DMS153 treated with DMSO at 0.1 percent for 48 hours (cell line): ENCODE measurements at regions not wholly inside any gene's neighbourhood (a gene's known extent, or its start where the extent isn't known, plus 50 kb on each side); places are given as distances from the start of the nearest gene placed in this dataset.
A peak's percentile ranks its signal among the peaks of the same experiment; 100 is the strongest.

Source experiments
- DNase-seq: peaks from one replicate; lab custom pipeline; 2025; ENCODE audit not compliant: unreplicated experiment; lab: John Stamatoyannopoulos, UW

DNA sequence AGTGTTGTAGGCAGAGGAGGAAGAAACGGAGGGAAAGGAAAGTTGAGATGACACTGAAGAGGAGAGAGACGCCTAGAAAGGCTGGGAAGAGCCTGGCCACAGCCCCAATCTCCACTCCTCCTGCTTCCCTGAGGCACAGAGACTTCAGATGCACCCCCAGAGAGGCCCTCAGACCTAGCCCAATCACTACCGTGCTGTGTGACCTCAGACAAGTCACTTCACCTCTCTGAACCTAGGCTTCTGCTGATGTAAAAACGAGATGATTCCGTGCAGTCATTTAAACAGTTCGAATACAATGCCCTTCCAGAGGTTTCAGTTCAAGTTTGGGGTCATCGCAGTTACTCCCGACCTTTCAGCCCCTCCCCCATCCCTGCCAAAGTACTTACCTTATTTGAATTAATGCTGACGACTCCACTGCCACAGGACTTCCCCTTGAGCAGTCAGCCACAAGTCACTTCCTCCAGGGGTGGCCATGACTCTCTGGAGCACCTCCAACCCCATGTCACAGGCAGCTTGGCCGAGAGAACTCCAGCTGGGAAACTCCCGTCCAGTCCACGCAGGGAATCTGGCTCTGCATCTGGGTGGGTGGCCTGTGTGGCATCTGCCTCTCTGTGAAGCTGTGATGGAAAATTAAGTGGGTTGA, 105.2 kb upstream of the ID2 start:
- DNase-seq = no peak

DNA sequence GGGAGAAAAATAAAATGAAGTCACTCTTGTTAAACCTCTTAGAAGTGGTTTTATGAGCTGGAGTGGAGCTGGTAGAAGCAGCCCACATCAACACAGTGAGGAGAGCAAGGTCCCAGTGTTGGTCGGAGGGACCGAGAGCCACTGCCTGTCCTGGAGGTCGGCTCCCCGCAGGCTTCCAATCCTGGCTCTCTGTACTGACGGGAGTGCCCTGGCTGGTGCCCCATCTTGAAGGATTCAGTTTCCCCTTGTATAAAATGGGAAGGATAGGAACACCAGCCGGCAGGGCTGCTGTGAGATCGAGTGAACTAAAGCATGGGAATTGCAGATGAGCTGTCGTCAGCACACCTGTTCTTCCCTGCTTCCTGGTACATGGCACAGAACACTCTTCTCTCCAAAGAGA, 104.3 kb upstream of the ID2 start:
- DNase-seq = no peak

DNA sequence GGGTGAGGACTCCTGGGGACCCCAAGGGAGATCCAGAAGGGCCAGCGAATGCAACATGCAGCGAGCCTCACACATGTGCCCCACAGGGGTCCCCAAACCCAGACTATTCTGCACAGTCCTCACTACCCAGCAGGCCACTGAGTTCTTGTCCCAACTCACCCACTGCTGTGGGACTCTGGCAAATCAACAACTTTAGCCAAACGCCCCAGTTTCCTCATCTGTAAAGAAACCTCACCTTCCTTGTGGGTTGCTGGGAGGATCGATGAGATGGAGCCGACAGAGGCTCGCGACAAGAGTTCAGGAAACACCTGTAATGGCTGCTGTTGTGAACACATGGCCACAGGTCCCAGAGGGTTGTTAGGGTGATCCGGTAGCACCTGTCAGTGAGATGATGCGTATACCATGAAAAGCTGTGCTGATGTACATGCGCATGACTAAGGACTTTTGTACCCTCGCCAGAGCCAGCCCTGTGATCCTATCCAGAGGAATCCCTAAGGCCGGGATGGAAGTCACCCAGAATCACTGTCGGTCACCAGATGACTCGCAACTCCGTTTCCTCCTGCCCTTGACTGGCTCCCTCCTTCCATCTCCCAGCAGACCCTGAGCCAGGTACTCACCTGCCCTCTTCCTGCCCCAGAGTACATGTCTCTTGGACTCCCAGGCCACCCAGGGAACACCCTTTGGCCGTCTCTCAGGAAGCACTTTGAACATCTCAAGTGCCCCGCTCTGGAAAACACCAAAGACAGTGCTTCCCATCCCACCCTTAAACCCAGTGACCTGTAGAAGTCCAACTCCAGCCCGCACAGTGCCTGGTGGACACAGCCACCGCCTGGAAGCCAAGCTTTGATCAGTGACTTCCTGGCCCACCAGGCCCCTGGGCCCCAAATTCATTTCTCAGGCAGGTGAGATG, 103.3 kb upstream of the ID2 start:
- DNase-seq = no peak

DNA sequence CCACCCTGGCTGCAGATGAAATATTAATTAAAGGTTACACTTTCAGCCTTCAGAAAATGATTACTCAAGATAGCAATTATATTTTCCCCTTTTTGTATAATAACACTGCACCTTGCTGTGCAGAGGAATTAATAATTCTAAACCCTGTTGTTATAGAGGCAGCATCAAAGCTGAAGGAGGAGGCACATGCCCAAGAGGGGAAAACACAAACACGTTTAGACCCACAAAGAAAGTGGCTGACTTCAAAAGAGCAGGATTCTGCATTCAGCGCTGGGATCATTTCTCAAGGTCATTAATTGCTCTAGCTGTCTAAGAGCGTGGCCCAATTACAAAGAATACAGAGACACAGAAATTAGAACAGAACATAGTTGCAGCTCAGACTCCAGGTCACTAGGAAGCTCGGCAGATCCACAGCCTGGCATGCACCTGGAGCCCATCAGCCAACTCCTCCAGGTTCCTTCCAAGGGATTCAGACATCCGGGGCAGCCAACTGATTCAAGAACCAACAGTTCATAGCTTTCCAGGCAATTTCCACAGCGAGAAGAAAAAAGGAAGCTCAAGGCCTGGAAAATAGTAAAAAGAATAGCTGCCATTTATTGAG, 102.3 kb upstream of the ID2 start:
- DNase-seq = no peak

DNA sequence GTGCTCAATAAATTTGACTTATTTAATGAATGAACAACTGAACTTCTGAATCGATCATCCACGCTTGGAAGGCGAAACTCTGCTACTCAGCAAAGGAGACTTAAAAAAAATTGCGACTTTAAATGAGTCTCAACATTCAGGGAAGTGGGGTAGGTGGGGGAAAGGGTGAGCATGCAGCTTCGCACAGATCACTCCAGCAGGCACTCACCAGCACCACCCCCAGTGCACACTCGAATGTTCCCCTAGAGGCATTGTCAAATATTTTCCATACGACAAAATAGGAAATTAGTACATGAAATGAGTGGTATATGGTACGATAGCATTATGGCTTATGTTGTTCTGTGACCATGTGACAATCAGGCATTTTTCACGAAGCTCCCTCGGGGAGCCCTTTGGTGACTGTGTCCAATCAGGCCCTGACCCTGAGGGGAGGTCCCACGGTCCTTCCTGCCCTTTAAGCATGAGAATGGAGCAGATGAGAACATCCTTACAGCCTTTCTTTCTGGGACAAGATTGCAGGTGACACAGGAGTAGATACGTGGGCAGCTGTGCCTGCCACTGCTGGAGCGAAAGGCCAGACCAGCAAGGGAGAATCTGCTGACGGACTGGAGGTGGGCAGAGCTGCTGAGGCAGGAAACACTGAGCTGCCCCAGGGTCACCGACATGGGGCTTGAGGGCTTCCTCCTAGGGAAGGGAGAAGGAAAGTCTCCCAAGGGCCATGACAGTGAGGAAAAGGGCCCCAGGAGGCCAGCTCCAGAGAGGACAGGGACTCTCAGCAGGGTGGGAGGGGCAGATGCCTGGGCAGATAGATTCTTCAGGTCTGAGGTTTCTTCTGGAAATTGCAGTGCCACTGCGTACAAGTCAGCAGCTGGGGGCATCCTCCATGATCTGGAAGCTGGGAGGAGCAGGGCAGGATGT, 101.3 kb upstream of the ID2 start:
- DNase-seq = no peak

DNA sequence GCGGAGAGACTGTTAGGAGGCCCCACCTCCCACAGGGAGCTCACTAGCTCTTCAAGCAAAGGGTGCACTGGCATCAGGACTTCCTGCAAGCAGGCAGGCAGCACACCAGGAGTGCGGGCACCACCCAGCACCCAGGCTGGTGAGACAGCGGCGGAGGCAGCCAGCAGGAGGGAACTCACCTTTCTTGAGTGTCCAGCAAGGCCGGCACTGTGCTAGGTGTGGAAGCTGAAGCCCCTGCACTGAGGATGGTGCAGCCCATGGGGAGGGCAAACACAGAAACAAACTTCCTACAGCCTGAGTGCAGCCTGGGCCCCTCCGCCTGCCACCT, 100.7 kb upstream of the ID2 start:
- DNase-seq = peak; percentile 70

DNA sequence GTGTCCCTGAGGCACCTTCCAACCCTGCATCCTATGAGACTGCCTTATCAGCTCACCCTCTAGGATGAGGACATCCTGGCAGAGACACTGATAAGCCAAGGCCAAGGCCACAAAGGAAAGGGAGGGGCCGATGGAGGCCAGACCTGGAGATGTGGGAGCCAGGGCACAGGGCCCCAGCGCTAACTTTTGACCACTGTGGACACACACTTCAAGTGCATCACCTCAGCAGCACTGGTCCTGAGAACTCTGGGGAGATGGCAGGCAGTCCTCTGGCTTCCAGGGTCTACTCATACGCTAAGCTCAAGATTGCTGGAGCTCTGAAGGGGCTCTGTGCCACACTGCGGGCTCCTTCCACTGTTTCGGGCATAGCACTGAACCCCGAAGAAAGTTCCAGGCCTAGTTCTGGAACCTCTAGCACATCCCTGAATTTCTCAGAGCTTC, 100.2 kb upstream of the ID2 start:
- no peak for DNase-seq

DNA sequence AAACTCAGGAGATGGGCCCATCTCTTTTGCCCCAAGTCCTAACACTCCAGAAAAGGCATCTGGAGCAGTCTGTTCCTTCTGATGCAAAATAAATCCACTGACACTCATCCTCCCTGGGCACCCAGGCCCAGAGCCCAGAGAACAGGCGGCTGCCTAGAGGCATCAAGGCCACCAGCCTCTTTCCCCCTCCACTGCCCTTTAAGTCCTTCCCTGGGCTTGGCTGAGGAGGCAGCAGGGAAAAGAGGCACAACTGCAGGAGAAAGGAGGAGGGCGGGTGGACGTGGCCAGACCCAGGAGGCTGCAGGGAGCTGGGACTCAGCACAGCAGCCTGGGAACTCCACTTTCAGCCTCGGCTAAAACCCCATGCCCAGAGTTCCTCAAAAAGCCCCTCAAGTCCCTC, 99.7 kb upstream of the ID2 start:
- DNase-seq = no peak

DNA sequence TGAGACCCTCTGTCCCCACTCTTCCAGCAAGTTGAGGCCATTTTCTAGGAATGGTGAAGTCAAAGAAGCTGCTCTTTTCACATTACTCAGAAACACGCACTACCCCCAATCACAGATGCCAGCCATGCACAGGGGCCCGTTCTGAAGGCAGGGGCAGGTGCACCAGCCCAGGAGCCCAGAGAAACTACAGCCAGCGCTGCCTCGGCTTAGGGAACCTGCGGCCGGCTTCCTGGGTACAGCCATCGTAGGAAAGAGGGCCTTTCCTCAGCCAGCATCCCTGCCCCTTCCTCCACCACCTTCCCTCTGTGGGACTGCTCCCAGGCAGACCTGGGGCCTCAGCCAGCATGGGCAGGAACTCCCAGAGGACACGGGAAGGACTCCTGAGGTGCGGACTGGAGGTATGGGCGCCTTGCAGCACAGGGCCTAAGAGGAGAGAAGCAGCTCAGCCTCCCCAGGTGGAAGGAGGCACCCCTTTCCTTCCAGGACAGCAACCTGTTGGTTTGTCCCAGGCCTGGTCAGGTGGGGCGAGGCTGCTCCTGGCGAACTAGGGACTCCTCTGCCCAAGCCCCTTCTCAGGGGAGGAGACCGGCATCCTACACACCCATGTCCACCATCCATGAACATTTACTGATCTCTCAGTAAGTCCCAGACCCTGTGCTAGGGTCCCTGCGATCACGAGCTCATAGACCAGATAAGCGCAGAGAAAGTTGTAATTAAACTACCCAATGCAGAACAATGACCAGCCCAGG, 99.0 kb upstream of the ID2 start:
- DNase-seq = no peak

DNA sequence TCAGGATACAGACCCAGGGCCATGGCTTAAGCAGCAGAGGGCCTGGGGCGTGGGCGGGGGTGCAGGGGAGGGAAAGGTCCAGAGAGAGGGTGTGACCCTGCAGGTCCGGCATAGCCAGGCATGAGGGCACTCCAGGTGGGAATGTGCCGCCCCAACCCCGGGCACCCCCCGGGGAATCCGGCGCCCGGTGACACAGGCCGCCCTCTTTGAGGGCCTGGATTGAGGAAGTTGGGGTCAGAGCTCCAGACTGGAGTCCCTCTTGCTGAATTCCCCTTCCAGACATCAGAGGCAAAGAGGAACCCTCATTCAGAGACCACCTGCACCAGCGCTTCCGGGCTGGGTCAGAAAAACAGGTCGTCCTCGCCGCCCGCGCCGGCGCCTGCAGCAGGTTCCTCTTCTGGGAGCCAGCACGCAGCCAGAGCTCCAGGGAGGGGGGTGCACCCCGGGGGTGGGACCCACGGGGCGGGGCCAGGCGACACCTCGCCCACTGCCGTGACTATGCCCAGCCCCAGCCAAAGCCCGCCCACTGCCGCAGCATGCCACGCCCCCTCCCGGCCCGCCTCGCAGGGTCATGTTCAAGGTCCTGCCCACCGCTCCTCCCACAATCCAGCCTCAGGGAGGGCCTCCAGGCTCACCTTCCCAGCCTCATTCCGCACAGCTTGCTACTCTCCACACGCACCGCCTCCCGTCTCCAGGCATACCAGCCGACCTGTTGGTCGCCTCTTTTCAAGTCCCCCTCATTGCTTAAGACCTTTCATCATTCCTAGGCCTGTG, 98.3 kb upstream of the ID2 start:
- DNase-seq = peak; percentile 97

DNA sequence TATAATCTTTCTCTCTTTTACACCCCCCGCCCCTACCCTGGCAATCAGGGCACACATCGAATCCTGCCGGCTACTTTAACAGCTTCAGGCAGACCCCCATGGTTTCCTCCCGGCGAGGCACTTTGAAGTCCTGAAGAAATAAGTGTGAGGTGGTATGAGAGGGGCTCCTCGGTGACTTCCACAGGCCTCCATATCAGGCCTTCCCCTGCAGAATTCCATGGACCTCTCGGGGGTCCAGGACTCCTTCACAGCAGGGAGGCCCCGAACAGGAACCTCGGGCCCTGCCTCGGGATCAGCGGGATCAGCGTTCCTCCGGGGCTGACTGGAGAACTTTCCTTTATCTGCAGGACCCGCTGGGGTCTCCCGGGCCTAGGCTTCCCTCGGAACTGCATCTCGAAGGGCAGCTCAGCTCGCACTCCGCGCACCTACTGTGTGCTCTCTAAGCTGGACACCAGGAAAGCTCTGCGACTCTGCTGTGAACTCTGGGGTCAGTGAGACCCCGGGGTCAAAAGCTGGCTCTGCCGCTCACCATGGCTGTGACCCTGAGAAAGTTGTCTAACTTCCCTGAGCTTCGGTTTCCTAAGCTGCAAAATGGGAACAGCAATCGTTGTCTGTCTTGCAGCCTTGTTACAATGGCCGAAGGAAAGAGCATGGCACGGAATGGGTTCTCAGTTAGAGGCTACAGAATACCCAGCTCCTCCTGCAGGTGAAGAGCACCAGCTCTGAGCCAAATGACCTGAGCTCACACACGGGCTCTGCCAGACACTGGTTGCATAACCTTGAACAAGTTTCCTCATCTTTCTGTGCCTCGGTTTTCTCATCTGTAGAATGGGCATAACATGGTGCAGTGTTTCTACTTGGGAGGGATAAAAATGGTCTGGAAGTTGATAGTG, 97.4 kb upstream of the ID2 start:
- DNase-seq = no peak

DNA sequence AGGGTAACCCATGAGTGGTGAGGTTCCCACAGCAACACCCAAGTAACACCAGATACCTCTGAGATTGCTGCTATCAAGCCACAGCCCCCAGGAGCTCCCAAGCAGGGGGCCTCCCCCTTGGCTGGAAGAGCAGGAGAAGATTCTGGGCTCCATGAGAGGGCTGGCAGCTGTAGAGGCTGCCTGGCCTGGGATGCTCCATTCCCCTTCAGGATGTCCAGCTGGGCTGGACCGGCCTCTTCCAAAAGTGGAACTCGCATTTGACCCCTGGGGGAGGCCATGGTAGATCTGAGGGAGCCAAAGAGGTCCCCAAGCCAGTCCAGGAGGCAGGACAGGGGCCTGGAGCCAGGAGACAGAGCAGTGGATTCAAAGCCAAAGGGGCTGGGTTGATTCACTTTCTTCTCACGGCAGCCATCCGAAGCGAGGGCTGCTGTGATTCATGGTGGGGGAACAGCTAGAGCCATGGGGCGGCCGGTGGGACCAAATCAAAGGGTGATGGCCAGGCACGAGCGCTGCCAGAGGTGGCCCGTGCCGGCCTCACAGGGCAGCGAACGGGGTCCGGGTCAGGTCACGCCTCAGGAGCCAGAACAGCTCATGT, 95.3 kb upstream of the ID2 start:
- no peak for DNase-seq

DNA sequence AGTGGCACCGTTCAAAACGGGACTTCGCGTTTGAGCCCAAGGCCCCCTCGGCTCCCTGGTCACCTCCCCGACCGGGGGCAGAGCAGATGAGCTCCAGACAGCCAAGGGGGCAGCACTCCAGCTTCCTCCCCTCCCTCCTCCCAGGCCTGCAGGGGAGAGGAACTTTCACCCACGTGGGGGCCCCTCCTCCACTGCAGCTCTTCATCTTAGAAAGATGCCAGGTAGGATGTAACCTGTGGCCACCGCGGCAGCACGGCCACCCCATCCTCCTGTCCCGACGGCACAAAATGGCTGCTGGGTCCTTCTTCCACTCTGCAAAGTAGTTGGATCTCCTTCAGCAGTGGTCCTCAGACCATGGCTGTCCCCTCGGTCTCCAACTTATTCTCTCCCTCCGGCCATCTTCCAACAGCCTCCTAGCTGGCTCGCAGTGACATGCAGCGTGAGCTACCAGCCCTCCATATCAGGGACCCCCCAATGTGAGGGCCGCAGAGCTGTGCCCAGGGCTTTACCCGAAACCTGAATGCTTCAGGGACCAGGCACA, 94.5 kb upstream of the ID2 start:
- DNase-seq = no peak

DNA sequence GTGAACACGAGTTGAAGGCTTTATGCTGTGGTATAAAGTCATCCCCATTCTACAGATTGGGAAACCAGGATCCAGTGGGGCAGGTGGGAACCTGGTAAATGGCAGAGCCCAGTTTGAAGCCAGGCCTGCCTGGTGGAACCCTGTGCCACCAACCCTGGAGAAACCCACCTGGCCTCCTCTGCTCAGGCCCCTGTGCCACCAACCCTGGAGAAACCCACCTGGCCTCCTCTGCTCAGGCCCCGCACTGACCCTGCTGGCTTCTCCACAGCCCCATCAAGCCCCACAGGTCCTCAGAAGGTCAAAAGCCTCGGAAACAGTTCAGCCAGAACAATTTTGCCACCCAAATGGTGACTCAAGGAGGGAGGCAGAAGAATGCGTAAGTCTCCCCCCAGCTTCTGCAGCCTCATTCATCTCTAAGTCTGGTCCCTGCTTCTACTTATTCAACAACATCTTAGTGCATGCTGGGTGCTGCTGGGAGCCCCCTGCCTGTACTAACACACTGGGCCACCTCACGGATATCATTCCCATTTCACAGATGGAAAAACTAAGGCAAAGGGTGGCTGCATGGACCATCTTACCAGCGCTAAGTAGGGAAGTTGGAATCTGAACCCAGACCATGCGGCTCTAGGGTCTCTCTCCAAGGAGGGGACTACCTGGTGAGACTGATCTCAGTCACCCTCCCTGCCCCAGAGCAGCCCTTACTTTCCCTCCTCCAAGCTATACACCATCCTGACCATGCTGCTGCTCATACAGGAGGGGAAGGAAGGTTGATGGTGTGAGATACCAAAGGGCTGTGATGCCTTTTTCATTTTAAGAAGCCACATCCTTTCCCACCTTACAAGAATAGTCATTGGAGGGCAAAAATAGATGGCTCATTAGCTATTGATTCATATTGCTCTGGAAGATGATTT, 93.7 kb upstream of the ID2 start:
- DNase-seq = no peak

DNA sequence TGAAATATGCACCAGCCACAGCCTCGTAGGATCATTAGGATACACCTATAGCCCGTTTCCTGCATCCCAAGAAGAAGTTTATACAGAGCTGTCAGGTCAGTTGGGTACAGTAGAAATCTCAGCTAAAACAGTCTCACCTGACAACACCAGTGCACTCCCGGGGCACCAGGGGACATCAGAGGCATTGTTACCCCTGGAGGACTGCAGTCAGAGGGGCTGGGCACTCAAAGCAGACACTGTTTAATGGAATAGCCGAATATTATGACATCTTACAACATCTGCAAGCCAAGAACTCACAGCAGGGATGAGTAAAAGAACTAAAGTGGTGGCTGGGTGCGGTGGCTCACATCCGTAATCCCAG, 93.0 kb upstream of the ID2 start:
- DNase-seq = no peak

DNA sequence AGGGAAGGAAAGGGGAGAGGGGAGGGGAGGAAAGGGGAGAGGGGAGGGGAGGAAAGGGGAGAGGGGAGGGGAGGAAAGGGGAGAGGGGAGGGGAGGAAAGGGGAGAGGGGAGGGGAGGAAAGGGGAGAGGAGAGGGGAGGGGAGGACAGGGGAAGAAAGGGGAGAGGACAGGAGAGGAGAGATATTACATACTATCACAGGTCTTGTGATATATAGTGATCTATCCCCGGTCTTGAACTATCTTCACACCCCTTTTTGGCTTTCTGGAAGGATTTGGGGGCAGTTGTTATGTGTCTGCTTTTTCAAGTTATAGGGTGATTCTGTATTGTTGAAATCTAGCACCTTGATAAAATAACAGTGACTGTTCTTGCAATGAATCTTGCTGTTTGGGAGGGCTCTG, 92.1 kb upstream of the ID2 start:
- no peak for DNase-seq

DNA sequence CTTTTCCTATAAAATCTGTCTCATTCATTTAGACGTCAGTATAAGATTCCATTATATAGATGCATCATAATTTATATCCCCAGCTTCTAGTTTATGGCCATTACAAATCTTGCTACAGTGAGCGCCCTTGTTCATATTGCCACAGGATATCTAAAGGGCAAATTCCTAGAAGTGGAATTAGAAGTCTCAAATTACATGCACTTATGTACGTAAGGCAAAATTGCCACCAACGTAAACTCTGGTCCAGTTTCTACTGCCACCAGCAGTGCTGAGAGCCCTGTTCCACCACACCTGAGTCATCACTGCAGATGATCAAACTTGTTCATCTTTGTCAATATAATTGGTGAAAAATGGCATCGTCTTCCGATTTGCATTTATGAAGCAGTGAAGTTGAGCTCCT, 90.9 kb upstream of the ID2 start:
- DNase-seq = no peak
